GM12891 (cell line): ENCODE measurements at regions not wholly inside any gene's neighbourhood (a gene's known extent, or its start where the extent isn't known, plus 50 kb on each side); places are given as distances from the start of the nearest gene placed in this dataset.

Source experiments
- PAX5 ChIP-seq: IDR thresholded peaks from 2 replicates; pipeline ENCODE4 v1.6.1; 2011; ENCODE audit warnings: low read length, moderate library complexity, mild to moderate bottlenecking; ENCODE audit not compliant: insufficient read depth, severe bottlenecking
- POLR2A ChIP-seq: IDR thresholded peaks from 2 replicates; pipeline ENCODE4 v1.6.1; 2011; ENCODE audit warnings: low read depth, low read length, control low read depth
- POLR2AphosphoS5 ChIP-seq: IDR thresholded peaks from 2 replicates; pipeline ENCODE4 v1.6.1; 2011; ENCODE audit warnings: low read depth, low read length, control low read depth
- POU2F2 ChIP-seq: IDR thresholded peaks from 2 replicates; pipeline ENCODE4 v1.6.1; 2011; ENCODE audit warnings: low read depth, mild to moderate bottlenecking, control low read depth, low read length, moderate library complexity
- SPI1 ChIP-seq: IDR thresholded peaks from 2 replicates; pipeline ENCODE4 v1.6.1; 2011; ENCODE audit warnings: low read depth, low read length, control low read depth
- TAF1 ChIP-seq: IDR thresholded peaks from 2 replicates; pipeline ENCODE4 v1.6.1; 2011; ENCODE audit warnings: low read depth, low read length, control low read depth

- TF ChIP-seq TAF1 (no peak), POLR2AphosphoS5 (no peak), POLR2A (no peak), PAX5 (no peak), POU2F2 (no peak), SPI1 (no peak)
Measured at GRCh38 chr1:177472567-177472966, 301.8 kb downstream of the BRINP2 start.
